KBM-7 (cell line): ENCODE measurements at regions not wholly inside any gene's neighbourhood (a gene's known extent, or its start where the extent isn't known, plus 50 kb on each side); places are given as distances from the start of the nearest gene placed in this dataset.
A peak's percentile ranks its signal among the peaks of the same experiment; 100 is the strongest.
"Not testable (repeated sequence)": the region's sequence is repeated elsewhere in the genome, so short reads cannot be mapped to it uniquely, and the experiment has no call there.

Source experiments
- DNase-seq: peaks from one replicate; pipeline ENCODE4 v3.0.0-alpha.2; 2015
- in situ Hi-C: fragments of 300-500 bp; cut with MboI; formaldehyde crosslinking; loops from 2 replicates; pipeline ENCODE4 v1.14.3; 2020; ENCODE audit warnings: low sequenced_read_pairs, low pct_unique_long_range_greater_than_20kb, mixed read lengths

DNA sequence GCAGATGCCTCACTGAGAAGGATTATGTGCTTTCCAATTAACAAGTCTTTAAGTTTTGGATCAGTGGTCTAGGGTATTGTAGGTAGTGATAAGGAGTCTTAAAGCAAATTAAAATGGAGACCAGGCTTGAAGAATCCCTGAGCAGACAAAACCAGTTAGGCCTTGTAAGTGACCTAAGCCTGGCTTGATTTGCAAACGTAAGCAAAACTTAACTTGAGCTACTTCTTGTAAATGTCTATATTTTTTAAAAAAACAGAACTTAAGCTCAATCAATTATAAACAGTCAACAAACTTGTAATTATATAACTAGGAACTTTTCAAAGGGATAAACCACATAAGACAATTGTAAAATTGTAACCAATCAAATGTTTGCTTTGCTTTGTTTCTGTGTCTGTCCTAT is 72.7 kb upstream of the NALF2 start:
- in situ Hi-C loops, result no loop called here
- no peak for DNase-seq

DNA sequence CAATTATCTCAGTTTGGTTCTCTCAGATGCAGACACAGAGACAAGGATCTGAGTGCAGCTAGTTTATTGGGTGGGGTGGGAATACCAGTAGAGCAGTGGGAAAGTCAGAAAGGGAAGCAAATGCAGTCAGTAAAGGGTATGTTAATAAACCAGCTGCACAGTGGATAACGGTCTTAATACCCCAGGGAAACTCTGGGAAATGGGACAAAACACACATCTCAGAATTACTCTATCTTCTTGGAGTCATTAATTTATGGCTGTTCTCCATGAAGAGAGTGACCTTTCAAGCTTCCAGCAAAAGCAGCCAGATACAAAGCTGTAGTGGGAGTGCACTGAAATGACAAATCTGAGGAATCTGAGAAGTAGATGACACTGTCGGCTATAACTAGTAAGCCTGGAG is 73.3 kb upstream of the NALF2 start:
- DNase-seq, result no peak
- in situ Hi-C loops, result no loop called here

DNA sequence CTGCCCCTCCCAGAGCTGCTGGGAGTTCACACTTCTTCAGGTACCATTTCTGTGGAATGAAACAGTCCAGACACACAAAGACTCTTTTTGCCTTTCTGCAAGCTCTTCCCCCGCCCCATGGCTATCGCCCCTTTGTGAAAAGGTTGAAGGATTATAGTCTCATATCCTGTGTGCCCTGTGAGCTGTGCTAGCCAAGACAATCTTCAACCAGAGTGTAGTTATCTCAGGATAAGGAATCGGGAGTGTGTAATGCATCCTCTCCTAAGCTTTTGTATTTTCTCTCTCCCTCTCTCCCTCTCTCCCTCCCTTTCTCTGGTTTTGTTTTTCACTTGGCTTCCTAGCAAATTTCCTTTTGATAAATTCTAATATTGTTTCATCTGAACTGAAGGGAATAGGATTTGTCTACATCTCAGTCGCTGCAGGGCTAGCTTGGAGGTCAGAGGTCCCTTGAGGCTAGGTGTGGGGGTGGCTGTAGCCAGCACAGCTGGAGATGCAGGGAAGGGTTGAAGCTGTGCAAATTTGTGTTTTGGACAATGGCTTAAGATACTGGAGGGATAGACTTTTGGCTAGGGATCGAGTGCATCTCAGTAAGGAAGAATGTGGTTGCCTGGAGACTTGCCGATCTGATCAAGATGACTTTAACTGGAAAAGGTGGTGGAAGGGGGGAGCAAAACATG is 74.6 kb upstream of the NALF2 start:
- in situ Hi-C loops, result no loop called here
- DNase-seq, result no peak

DNA sequence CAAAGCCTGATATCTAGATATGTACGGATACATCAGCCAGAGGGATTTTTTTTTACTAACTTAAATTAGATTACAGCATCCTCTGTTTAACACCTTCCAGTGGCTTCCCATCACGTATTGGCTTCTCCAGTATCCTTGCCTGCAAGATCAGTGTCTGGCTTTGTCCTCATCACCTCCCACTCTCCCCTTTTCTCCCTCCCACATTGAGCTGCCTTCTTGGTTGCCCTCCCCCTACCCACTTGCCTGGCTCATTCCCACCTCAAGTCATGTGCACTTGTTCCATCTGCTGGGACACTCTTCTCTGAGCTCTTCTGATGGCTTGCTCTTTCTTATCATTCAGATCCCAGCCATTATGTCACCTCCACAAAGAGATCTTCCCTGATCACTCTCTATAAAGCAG is 75.9 kb upstream of the NALF2 start:
- DNase-seq, result no peak
- in situ Hi-C loops, result no loop called here

DNA sequence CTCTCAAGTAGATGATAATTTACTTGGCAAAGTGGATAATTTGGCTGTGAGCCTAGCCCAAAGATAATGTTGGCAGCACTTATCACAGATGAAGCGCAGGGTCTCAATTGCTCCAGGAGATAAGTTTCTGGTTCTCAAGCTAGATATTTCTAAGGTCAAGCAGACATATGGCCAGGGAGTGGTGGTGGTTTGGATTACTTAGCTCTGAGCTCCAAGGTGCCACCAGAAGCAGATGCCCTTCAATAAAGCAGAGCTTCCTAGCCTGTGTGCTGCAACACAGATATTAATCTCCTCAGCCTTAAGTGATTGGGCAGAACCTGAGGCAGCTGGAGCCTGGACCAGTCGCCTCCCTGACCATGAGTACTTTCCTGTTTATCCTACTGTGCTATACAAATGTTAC is 79.2 kb upstream of the NALF2 start:
- in situ Hi-C loops, result no loop called here
- no peak for DNase-seq

DNA sequence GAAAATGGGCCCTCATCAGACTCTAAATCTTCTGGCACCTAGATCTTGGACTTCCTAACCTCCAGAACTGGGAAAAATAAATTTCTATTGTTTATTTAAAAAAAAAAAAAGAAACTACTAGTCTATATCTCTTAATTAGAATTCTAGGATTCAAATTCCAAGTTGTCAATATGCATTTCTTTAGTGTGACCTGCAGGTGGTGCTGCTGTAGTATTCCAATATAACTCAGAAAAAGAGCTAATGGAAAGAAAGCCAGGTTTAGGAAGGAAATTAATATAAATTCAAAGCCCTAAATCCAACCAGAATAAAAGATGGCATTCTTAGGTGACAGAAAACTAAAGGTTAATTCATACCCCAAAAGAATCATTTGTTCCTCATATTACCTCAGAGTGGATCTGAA is 80.0 kb upstream of the NALF2 start:
- in situ Hi-C loops, result no loop called here
- DNase-seq, result peak; percentile 16

DNA sequence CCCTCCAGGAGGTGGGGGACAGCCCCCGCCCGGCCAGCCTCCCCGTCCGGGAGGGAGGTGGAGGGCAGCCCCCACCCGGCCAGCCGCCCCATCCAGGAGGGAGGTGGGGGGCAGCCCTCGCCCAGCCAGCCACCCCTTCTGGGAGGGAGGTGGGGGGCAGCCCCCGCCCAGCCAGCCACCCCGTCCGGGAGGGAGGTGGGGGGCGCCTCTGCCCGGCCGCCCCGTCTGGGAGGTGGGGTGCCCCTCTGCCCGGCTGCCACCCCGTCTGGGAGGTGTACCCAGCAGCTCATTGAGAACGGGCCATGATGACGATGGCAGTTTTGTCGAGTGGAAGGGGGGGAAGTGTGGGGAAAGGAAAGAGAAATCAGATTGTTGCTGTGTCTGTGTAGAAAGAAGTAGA is 81.9 kb upstream of the NALF2 start:
- in situ Hi-C loops, DNase-seq: not testable (repeated sequence)

DNA sequence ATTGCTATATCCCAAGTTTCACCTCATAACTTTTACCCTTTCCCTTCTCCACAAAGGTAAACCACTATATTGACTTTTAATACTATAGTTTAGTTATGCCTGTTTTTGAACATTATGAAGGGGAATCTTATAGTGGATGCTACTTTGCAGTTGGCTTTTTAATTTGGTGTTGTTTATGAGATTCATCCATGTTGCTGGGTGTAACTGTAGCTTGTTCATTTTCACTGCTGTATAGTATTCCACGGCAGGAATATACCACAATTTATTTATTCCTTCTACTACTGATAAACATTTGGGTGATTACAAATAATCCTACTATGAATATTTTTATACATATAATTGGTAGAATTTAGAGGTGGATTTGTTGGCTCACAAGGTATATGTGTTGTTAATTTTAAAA is 88.4 kb upstream of the NALF2 start:
- in situ Hi-C loops, result no loop called here
- no peak for DNase-seq

DNA sequence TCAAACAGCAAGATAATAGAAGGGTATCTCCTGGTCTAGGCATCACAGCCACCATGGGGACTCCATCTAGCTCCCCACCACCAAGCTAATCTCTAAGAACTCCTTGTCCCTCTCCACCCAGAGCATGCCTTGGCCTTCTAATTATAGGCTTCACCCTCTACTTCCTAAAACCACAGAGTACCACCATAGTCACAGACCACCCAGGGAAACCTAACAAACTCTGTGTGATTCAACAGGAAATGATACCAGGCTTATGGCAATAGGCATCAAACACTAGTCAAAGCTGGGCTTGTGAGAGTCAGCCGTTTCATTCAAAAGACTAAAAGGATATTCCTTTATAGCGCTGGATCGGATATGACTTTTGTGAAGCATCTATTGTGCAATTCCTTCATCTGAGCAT is 91.5 kb upstream of the NALF2 start:
- DNase-seq, result no peak
- in situ Hi-C loops, result no loop called here

DNA sequence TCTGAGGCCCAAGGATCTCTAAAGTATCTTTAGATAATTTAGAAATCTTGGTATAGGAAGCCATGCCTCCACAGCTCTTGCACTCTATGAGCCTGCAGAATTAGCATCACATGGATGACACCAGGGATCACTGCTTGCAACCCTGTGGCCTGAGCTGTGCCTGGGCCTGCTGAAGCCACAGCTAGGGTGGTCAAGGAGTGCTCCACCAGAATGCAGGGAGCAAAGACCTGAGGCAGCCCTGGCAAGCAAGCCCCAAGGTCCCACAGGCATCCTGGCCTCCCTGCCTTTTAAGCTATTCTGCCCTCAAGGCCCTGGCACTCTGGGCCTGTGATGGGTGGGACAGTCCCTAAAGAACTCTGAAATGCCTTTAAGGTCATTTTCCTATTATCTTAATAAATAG is 105.2 kb upstream of the NALF2 start:
- in situ Hi-C loops, result no loop called here
- DNase-seq, result no peak

DNA sequence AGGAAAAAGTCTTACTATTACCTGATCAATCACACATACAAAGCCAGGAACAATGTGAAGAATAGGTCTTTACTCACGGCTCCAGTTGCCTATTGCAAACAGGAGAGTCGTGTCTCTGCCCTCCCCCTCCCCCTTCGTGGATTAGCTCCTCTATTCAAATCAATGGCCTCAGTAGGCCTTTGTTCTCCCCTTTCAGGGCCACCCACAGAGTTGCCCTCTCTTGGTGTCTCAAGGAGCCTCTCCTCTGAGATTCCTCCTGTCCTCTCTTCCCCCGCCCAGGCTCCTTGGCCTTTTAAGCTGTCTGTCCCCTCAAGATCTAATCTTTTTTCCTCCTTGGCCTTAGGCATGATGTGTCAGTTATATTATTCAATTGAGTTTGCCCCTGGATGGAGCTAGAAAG is 107.2 kb upstream of the NALF2 start:
- in situ Hi-C loops, result no loop called here
- no peak for DNase-seq

DNA sequence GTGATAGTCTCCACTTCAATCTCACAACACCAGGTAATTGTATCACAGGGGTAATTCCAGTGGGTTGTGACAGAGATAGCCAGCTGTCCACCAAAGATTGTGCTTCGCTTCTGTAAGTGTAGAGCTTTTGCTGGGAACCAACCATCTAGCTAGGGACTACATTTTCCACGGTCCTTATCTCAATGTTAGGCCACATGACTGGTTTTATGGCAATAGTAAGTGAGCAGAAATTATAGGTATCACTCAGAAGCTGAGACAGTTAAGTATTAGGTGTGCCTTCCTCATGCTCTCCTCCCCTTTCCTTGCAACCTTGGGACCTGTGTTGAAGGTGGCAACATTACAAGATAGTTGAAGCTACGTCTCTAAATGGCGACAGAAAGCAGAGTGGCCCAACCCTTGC is 108.8 kb upstream of the NALF2 start:
- in situ Hi-C loops, result no loop called here
- DNase-seq, result no peak

DNA sequence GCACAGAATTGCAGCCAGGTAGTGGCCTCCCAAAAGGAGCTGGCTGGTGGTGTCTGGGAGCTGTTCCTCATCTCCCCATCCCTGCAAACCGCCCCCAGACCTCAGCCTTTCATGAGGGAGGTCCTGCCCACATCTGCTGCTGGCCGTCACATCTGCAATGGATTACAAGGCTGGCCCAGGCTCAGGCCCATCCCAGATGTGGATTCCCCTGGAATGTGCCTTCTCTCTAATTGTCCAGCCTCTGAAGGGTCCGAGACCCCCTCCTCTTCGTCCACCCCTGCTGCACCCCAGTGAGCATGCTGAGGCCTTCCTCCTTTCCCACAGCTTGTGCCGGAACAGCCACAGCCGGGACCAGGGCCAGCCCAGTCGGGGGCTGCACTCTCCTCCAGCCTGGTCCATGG is 115.0 kb upstream of the NALF2 start:
- no peak for DNase-seq
- in situ Hi-C loops, result no loop called here

DNA sequence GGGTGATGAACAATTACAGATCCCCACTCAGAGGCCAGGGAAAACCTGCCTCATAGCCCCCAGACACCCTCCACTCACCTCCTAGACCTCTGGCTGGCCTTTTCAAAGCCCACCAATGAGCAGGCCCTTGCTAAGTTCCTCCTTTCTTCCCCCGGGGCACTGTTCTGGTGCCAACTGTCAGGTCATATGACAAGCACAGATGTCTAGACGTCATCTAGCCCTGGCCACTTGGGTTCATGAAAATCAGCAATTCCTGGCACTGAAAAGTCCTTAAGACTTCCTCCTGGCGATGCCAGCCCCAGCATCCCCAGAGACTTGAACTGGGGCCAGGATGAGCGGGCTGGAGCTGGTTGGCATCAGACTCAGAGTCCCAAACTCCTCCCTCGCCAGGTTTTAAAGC is 115.6 kb upstream of the NALF2 start:
- in situ Hi-C loops, result no loop called here
- DNase-seq, result no peak

DNA sequence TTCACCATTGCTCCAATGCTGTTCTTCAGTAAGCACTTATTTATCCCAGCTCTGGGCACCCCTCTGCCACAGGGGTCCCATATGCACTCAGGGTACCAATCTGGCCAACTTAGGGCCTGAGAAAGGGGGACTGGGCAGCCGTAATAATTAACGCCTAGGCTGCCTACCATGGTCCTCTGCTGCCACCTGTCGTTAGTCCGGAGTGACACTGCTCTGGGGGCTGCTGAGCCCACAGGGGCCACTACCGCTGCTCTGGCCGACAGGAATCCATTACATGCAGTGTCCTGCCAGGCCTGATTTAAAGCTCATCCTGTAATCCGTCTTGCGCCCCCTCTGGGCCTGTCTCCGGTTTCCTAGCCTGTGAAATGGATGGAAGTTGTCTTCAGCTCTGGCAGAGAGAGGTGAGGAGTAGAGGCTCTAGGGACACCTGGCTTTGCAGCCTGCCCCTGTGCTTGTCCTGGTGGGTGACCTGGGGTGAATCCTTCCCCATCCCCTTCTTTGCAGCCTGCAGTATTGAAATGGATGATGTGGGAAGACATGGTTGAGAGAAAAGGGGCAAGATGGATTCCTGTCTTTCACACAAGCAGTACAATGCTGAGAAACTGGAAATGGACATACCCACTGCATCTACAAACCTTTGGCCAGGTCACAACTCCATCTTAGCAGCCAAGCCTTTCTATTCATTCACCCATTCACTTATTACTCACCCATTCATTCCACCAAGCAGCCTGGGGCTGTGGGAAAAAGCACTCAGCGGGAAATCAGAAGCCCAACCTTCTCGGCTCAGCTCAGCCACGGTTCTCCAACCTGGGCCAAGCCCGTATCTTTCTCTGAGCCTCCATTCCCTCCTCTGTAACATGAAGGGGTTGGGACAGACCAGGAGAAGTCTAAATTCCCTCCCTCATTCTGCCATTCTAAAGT is 116.3 kb upstream of the NALF2 start:
- DNase-seq, result peak; percentile 59
- in situ Hi-C loops, result no loop called here

DNA sequence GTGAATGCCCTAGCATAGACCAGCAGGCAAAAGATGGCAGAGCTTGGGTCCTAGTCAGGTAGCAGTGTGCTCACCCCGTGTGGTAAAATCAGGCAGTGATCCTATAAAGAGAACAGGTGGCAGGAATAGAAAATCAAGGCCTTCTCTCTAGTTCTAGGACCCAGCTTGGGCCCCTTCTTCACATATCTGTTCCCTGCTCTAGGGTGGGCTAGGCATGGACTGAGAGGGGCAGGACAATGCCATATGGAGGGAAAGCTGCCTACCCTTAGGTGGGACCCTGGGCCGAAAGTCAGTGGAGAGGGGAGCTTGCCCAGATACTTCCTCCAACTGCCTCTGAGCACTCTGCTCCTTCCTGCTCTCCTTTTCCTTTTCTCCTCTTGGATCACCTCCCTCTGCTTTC is 117.4 kb upstream of the NALF2 start:
- in situ Hi-C loops, result no loop called here

DNA sequence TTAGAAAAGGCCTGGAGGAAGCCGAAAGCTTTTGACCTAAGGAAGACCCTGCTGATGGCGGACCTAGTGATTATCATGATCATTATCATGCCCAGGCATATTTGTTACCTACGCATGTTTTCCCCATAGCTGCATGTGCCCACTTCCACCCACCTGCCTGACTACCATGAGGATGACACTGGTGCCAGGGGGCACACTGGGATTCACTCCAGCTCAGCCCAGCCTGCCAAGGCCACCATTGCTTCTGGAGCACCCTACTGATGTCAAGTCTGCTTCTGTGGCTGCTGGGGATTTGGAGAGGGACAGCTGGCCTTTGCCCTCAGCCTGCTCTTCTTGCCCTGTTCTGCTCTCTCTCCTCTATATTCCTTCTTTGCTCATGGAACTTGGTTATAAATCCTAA is 124.7 kb upstream of the NALF2 start:
- in situ Hi-C loops, result no loop called here
- DNase-seq, result no peak

More for the DNA sequence above, 117.4 kb upstream of the NALF2 start:
- DNase-seq, result no peak

DNA sequence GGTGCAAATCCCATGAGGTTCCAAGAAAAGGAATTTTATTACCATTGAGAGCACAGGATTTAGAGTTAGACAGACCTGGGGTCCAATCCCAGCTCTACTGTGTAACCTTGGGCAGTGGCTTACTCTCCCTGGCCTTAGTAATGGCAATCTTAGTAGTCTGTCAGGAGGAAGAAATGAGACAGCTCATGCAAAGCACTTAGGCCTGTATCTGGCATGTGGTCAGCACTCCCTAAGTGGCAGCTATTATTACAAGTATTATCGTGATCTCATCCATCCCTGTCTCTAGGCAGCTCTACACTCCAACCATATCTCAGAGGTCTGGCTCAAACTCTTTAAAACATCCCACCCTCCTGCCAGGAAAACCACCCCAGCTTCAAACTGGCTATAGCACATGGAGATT is 129.6 kb upstream of the NALF2 start:
- in situ Hi-C loops, result no loop called here
- DNase-seq, result no peak

DNA sequence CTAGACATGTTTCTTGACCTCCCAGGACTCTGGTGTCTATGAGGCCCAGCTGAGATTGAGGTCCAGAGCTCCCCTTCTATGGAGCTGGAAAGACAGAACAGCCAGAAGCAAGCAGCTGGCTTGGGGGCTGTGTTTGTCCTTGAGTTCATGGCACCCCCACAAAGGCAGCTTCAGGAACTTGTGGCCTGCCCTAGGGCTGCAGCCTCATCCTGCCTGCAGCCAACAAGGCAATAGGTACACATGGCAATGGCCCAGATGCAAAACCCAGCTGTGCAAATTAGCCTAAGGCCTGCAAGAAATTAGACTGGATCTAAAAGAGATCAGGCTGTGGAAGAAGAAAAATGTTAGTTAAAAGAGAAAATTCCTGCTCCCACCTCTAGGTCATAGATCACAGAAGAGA is 131.7 kb upstream of the NALF2 start:
- DNase-seq, result no peak
- in situ Hi-C loops, result no loop called here

DNA sequence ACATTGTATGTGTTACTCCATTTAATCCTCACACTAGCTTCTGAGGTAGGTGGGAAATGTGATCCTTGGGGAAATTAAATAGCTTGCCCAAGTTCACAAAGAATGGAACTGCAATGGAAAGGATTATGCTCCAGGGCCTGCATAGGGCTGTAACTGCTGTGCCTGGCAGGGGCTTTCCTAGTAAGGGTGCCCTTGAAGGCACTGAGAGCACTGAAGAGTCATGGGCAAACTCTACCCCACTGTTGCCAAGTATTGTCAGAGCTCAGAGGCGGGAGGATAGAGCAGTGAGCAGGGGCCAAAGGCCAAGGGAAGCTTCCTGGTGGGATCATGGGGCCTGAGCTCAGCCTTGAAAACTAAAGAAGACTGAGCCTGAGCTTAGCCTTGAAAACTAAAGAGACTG is 133.0 kb upstream of the NALF2 start:
- in situ Hi-C loops, result no loop called here

DNA sequence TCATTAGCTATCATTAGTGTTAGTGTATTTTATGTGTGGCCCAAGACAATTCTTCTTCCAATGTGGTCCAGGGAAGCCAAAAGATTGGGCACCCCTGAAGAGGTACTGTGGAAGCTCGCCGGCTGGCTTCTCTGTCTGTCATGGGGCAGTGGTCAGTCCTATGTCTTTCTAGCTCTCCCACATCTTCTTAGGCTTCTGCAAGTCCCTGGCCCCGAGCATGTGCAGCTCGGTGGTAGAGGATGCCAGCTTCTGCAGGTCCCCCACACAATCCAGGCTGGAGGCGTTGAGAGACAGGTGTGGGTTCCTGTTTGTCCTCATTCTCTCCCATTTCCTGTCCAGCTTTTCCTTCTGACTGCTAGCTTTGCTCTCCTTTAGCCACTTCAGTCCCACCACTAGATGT is 134.1 kb upstream of the NALF2 start:
- in situ Hi-C loops, result no loop called here
- no peak for DNase-seq

More for the DNA sequence above, 133.0 kb upstream of the NALF2 start:
- DNase-seq, result no peak
